H9 (cell line): ENCODE measurements at regions not wholly inside any gene's neighbourhood (a gene's known extent, or its start where the extent isn't known, plus 50 kb on each side); places are given as distances from the start of the nearest gene placed in this dataset.
A peak's percentile ranks its signal among the peaks of the same experiment; 100 is the strongest.
"Not testable (repeated sequence)": the region's sequence is repeated elsewhere in the genome, so short reads cannot be mapped to it uniquely, and the experiment has no call there.

Source experiments
- DNase-seq: peaks from one replicate; pipeline ENCODE4 v3.0.0-alpha.2; 2017
- H2AFZ ChIP-seq: one replicate; pipeline ENCODE4 v1.6.1; 2013; ENCODE audit warnings: mild to moderate bottlenecking, low read length, control low read depth, moderate library complexity
- H2AK5ac ChIP-seq: 2 replicates; pipeline ENCODE4 v1.6.1; 2013; ENCODE audit warnings: low read length, control low read depth, mixed read lengths; ENCODE audit not compliant: insufficient read length
- H2BK120ac ChIP-seq: one replicate; pipeline ENCODE4 v1.6.1; 2013; ENCODE audit warnings: low read depth, mild to moderate bottlenecking, low read length, control low read depth, inconsistent platforms; ENCODE audit not compliant: poor library complexity, severe bottlenecking
- H2BK12ac ChIP-seq: 2 replicates; pipeline ENCODE4 v1.6.1; 2013; ENCODE audit warnings: low read length, control low read depth, mixed read lengths, low read depth; ENCODE audit not compliant: insufficient read length
- H2BK15ac ChIP-seq: 2 replicates; pipeline ENCODE4 v1.6.1; 2013; ENCODE audit warnings: low read depth, low read length, control low read depth
- H2BK20ac ChIP-seq: one replicate; pipeline ENCODE4 v1.6.1; 2013; ENCODE audit warnings: low read depth, mild to moderate bottlenecking, low read length, control low read depth, inconsistent platforms; ENCODE audit not compliant: poor library complexity, severe bottlenecking
- H2BK5ac ChIP-seq: 2 replicates; pipeline ENCODE4 v1.6.1; 2013; ENCODE audit warnings: low read length, control low read depth, mixed read lengths; ENCODE audit not compliant: insufficient read length
- H3K14ac ChIP-seq: 2 replicates; pipeline ENCODE4 v1.6.1; 2013; ENCODE audit warnings: low read length, control low read depth; ENCODE audit not compliant: insufficient read depth
- H3K18ac ChIP-seq: 2 replicates; pipeline ENCODE4 v1.6.1; 2013; ENCODE audit warnings: low read depth, mild to moderate bottlenecking, mixed read lengths, low read length, control low read depth; ENCODE audit not compliant: insufficient read length
- H3K23ac ChIP-seq: 2 replicates; pipeline ENCODE4 v1.6.1; 2013; ENCODE audit warnings: low read length, control low read depth, mixed read lengths, low read depth; ENCODE audit not compliant: insufficient read length
- H3K23me2 ChIP-seq: 2 replicates; pipeline ENCODE4 v1.6.1; 2013; ENCODE audit warnings: low read depth, mild to moderate bottlenecking, mixed read lengths, low read length, control low read depth; ENCODE audit not compliant: insufficient read length, poor library complexity, severe bottlenecking
- H3K27ac ChIP-seq: 2 replicates; pipeline ENCODE4 v1.5.1; 2013; ENCODE audit warnings: low read length, control low read depth, mixed read lengths, low read depth; ENCODE audit not compliant: insufficient read length
- H3K27me3 ChIP-seq: 2 replicates; pipeline ENCODE4 v1.6.1; 2013; ENCODE audit warnings: low read length, control low read depth, inconsistent platforms; ENCODE audit not compliant: insufficient read depth
- H3K4ac ChIP-seq: 2 replicates; pipeline ENCODE4 v1.6.1; 2013; ENCODE audit warnings: low read depth, mild to moderate bottlenecking, control low read depth, inconsistent platforms, low read length, moderate library complexity
- H3K4me1 ChIP-seq: 2 replicates; pipeline ENCODE4 v1.6.1; 2013; ENCODE audit warnings: low read length, control low read depth, inconsistent platforms; ENCODE audit not compliant: insufficient read depth
- H3K4me2 ChIP-seq: 2 replicates; pipeline ENCODE4 v1.6.1; 2013; ENCODE audit warnings: low read length, control low read depth, mixed read lengths; ENCODE audit not compliant: insufficient read length, insufficient read depth
- H3K56ac ChIP-seq: 2 replicates; pipeline ENCODE4 v1.6.1; 2013; ENCODE audit warnings: low read depth, mild to moderate bottlenecking, mixed read lengths, low read length, control low read depth; ENCODE audit not compliant: insufficient read length
- H3K79me1 ChIP-seq: 2 replicates; pipeline ENCODE4 v1.6.1; 2013; ENCODE audit warnings: low read depth, mild to moderate bottlenecking, moderate library complexity, low read length, control low read depth, inconsistent platforms; ENCODE audit not compliant: insufficient read depth, poor library complexity, severe bottlenecking
- H3K79me2 ChIP-seq: 2 replicates; pipeline ENCODE4 v1.6.1; 2013; ENCODE audit warnings: low read length, control low read depth, inconsistent platforms; ENCODE audit not compliant: insufficient read depth
- H3K9ac ChIP-seq: 2 replicates; pipeline ENCODE4 v1.6.1; 2013; ENCODE audit warnings: low read length, control low read depth, mixed read lengths; ENCODE audit not compliant: insufficient read length; ENCODE audit errors: extremely low read depth
- H3K9me3 ChIP-seq: one replicate; pipeline ENCODE4 v1.6.1; 2013; ENCODE audit warnings: low read depth, low read length, inconsistent platforms; ENCODE audit not compliant: control insufficient read depth
- H3T11ph ChIP-seq: one replicate; pipeline ENCODE4 v1.6.1; 2013; ENCODE audit warnings: mild to moderate bottlenecking, low read length, control low read depth, inconsistent platforms
- H4K20me1 ChIP-seq: one replicate; pipeline ENCODE4 v1.6.1; 2013; ENCODE audit not compliant: control insufficient read depth, insufficient read length, insufficient read depth
- H4K5ac ChIP-seq: 2 replicates; pipeline ENCODE4 v1.6.1; 2013; ENCODE audit warnings: low read depth, mild to moderate bottlenecking, mixed read lengths, low read length, control low read depth; ENCODE audit not compliant: insufficient read length
- H4K8ac ChIP-seq: replicated peaks from 2 replicates; pipeline ENCODE4 v1.6.1; 2013; ENCODE audit warnings: low read length, control low read depth, mixed read lengths, low read depth; ENCODE audit not compliant: insufficient read length
- H4K91ac ChIP-seq: 2 replicates; pipeline ENCODE4 v1.6.1; 2013; ENCODE audit warnings: low read depth, mild to moderate bottlenecking, moderate library complexity, mixed read lengths, low read length, control low read depth; ENCODE audit not compliant: insufficient read length
- H3K27ac Mint-ChIP-seq, 3 experiments: 2 replicates in 2 of 3; 3 replicates in 1 of 3; pipeline ENCODE4 v1.8.0; 2020 to 2021; ENCODE audit warnings: mixed read lengths in 3 of 3, mild to moderate bottlenecking in 1 of 3, moderate library complexity in 1 of 3
- H3K27me3 Mint-ChIP-seq: 2 replicates; pipeline ENCODE4 v1.8.0; 2021; ENCODE audit warnings: low read depth, mild to moderate bottlenecking, moderate library complexity, mixed read lengths
- H3K36me3 Mint-ChIP-seq, 3 experiments: 2 replicates in 2 of 3; 3 replicates in 1 of 3; pipeline ENCODE4 v1.8.0; 2020 to 2021; ENCODE audit warnings: low read depth in 3 of 3, mixed read lengths in 3 of 3; ENCODE audit not compliant: insufficient read depth in 1 of 3
- H3K4me1 Mint-ChIP-seq, 2 experiments: 2 replicates each; pipeline ENCODE4 v1.8.0; 2020; ENCODE audit warnings: mixed read lengths in 2 of 2
- H3K4me3 Mint-ChIP-seq, 2 experiments: 2 replicates in 1 of 2; 3 replicates in 1 of 2; pipeline ENCODE4 v1.8.0; 2020 to 2021; ENCODE audit warnings: mild to moderate bottlenecking in 2 of 2, mixed read lengths in 2 of 2, moderate library complexity in 1 of 2
- H3K9me3 Mint-ChIP-seq, 2 experiments: 2 replicates in 1 of 2; 3 replicates in 1 of 2; pipeline ENCODE4 v1.8.0; 2020; ENCODE audit warnings: mild to moderate bottlenecking in 2 of 2, mixed read lengths in 2 of 2, moderate library complexity in 1 of 2
- WGBS: extraction: QIAGEN DNeasy Blood & Tissue Kit; methylation state at CpG from one replicate; pipeline ENCODE4 v1.1.7; 2013; ENCODE audit warnings: missing lambda C conversion rate, low lambda C conversion rate, mixed read lengths; ENCODE audit not compliant: insufficient read length; ENCODE audit errors: extremely low coverage; 5-methylcytosine and 5-hydroxymethylcytosine counted together

GRCh38 chr4:131742536-131743205 lies 1406.4 kb upstream of the PCDH10 start:
- not testable (repeated sequence) for H2BK5ac ChIP-seq, H3K18ac ChIP-seq, H2BK120ac ChIP-seq, H3T11ph ChIP-seq, H3K4ac ChIP-seq, H4K91ac ChIP-seq, H3K4me3 Mint-ChIP-seq, H3K4me1 ChIP-seq, H3K79me2 ChIP-seq, H2BK20ac ChIP-seq, H2BK15ac ChIP-seq, H3K27me3 Mint-ChIP-seq, H3K27ac Mint-ChIP-seq, H3K9me3 Mint-ChIP-seq, H4K20me1 ChIP-seq, H3K27me3 ChIP-seq, H3K36me3 Mint-ChIP-seq, H3K23ac ChIP-seq, H3K79me1 ChIP-seq, H3K4me1 Mint-ChIP-seq, H4K8ac ChIP-seq, H4K5ac ChIP-seq, H2BK12ac ChIP-seq, H2AFZ ChIP-seq, H3K14ac ChIP-seq, H3K9ac ChIP-seq, H3K4me2 ChIP-seq, H3K23me2 ChIP-seq, H3K27ac ChIP-seq, H3K56ac ChIP-seq, H2AK5ac ChIP-seq, H3K9me3 ChIP-seq
- WGBS = no CpG with 5 or more reads among the region's 45 CpGs
- DNase-seq = peak; percentile 40

GRCh38 chr4:131743348-131743747 lies 1405.7 kb upstream of the PCDH10 start:
- H3K56ac ChIP-seq, H4K20me1 ChIP-seq, H2BK12ac ChIP-seq, H3K4me2 ChIP-seq, H3K9me3 Mint-ChIP-seq, H3K14ac ChIP-seq, H3K27me3 Mint-ChIP-seq, H2BK120ac ChIP-seq, H2BK15ac ChIP-seq, H4K91ac ChIP-seq, H2BK5ac ChIP-seq, H3K27me3 ChIP-seq, H3K23me2 ChIP-seq, H4K8ac ChIP-seq, H3K4me1 ChIP-seq, H3K9me3 ChIP-seq, H3K4me3 Mint-ChIP-seq, H2AFZ ChIP-seq, H3K27ac Mint-ChIP-seq, H3K9ac ChIP-seq, H3K23ac ChIP-seq, H4K5ac ChIP-seq, H3K4ac ChIP-seq, H3K27ac ChIP-seq, H2AK5ac ChIP-seq, H3K18ac ChIP-seq, H3K36me3 Mint-ChIP-seq, DNase-seq, H3K79me2 ChIP-seq, H2BK20ac ChIP-seq, H3T11ph ChIP-seq, H3K4me1 Mint-ChIP-seq, H3K79me1 ChIP-seq: not testable (repeated sequence)
- no CpG with 5 or more reads among the region's 20 CpGs for WGBS
